Common myeloid progenitor, CD34-positive (primary cell): ENCODE measurements at regions not wholly inside any gene's neighbourhood (a gene's known extent, or its start where the extent isn't known, plus 50 kb on each side); places are given as distances from the start of the nearest gene placed in this dataset.

Experiments used
- CTCF ChIA-PET: fragments of 350-600 bp; sonication (Branson Sonifier 250); formaldehyde crosslinking; loops from one replicate; lab custom pipeline; 2021; ENCODE audit warnings: antibody characterized with exemption; lab: Charles Lee
- POLR2A ChIA-PET: fragments of 350-600 bp; sonication (Branson Sonifier 250); formaldehyde crosslinking; loops from one replicate; lab custom pipeline; 2021; ENCODE audit warnings: antibody characterized with exemption; lab: Charles Lee
- DNase-seq, 3 donors: peaks; one replicate each; pipeline versions ENCODE4 v3.0.0 to v3.0.0-alpha.2; 2013
- H3K27ac ChIP-seq, 2 experiments: 1 replicate in 1 of 2; 2 replicates in 1 of 2; pipeline ENCODE4 v1.7.0; 2013; ENCODE audit warnings: inconsistent platforms in 2 of 2, low read length in 2 of 2, mild to moderate bottlenecking in 2 of 2, low read depth in 1 of 2, moderate library complexity in 1 of 2; ENCODE audit not compliant: severe bottlenecking in 2 of 2, insufficient read depth in 1 of 2, poor library complexity in 1 of 2
- H3K27me3 ChIP-seq, 5 experiments: replicated peaks in 2 of 5; 1 replicate in 3 of 5; 2 replicates in 2 of 5; pipeline versions ENCODE4 v1.6.1 to v1.7.0; 2013; ENCODE audit warnings: low read length in 4 of 5, mild to moderate bottlenecking in 2 of 5, moderate library complexity in 2 of 5, inconsistent platforms in 1 of 5; ENCODE audit not compliant: insufficient read depth in 5 of 5, control insufficient read depth in 4 of 5
- H3K36me3 ChIP-seq, 4 experiments: 1 replicate in 2 of 4; 2 replicates in 2 of 4; pipeline versions ENCODE4 v1.6.1 to v1.7.0; 2013; ENCODE audit warnings: low read length in 3 of 4, control low read depth in 1 of 4, mild to moderate bottlenecking in 1 of 4; ENCODE audit not compliant: control insufficient read depth in 4 of 4, insufficient read depth in 4 of 4
- H3K4me1 ChIP-seq, 4 experiments: 1 replicate in 3 of 4; 2 replicates in 1 of 4; pipeline versions ENCODE4 v1.6.1 to v1.7.1; 2013; ENCODE audit warnings: low read length in 3 of 4, mild to moderate bottlenecking in 3 of 4, control low read depth in 1 of 4, inconsistent platforms in 1 of 4, moderate library complexity in 1 of 4; ENCODE audit not compliant: control insufficient read depth in 4 of 4, insufficient read depth in 4 of 4; ENCODE audit errors: control extremely low read depth in 1 of 4
- H3K4me3 ChIP-seq, 7 experiments: 1 replicate in 4 of 7; 2 replicates in 3 of 7; pipeline versions ENCODE4 v1.5.1 to v1.7.0; 2013; ENCODE audit warnings: mild to moderate bottlenecking in 7 of 7, low read length in 6 of 7, moderate library complexity in 6 of 7, inconsistent platforms in 2 of 7, low read depth in 2 of 7, control low read depth in 1 of 7; ENCODE audit not compliant: insufficient read depth in 4 of 7, control insufficient read depth in 1 of 7; ENCODE audit errors: extremely low read depth in 1 of 7
- H3K9me3 ChIP-seq, 5 experiments: 1 replicate in 4 of 5; 2 replicates in 1 of 5; pipeline versions ENCODE4 v1.6.1 to v1.7.1; 2013; ENCODE audit warnings: low read length in 4 of 5, mild to moderate bottlenecking in 2 of 5, inconsistent platforms in 1 of 5, low read depth in 1 of 5, moderate library complexity in 1 of 5; ENCODE audit not compliant: control insufficient read depth in 4 of 5, insufficient read depth in 2 of 5; ENCODE audit errors: control extremely low read depth in 1 of 5
- WGBS: methylation state at CpG from one replicate; pipeline ENCODE4 v1.1.5; 2013; ENCODE audit not compliant: insufficient coverage; 5-methylcytosine and 5-hydroxymethylcytosine counted together

- peaks cover 0 to 6% (median 3%) of the 10 kb centered on the region in 5 experiments for H3K27me3 ChIP-seq
- no peaks in the 10 kb centered on the region for H3K36me3 ChIP-seq
- no peaks in the 10 kb centered on the region for H3K9me3 ChIP-seq
- POLR2A ChIA-PET, result no interaction called here
- H3K27ac ChIP-seq, result no peak overlapping the region
- WGBS, result 84% methylated on average over 4 of the region's 6 CpGs
- DNase-seq, result no peak
- CTCF ChIA-PET, result no interaction called here
- H3K4me3 ChIP-seq, result no peak overlapping the region
- H3K4me1 ChIP-seq, result no peaks in the 10 kb centered on the region
Measured at GRCh38 chr6:122859676-122860075, 70.6 kb downstream of the SMPDL3A start.

GRCh38 chr6:122861594-122861993, 72.5 kb downstream of the SMPDL3A start:
- no peak overlapping the region for H3K27ac ChIP-seq
- H3K9me3 ChIP-seq, result no peaks in the 10 kb centered on the region
- no peaks in the 10 kb centered on the region for H3K4me1 ChIP-seq
- WGBS, result no CpG with 5 or more reads among the region's 1 CpG
- H3K4me3 ChIP-seq, result no peak overlapping the region
- ChIA-PET CTCF (no interaction called here), POLR2A (no interaction called here)
- H3K36me3 ChIP-seq, result no peaks in the 10 kb centered on the region
- DNase-seq, result no peak
- peaks cover 0 to 8% (median 3%) of the 10 kb centered on the region in 5 experiments for H3K27me3 ChIP-seq

- Histone ChIP-seq H3K27me3 (peaks cover 0 to 2% (median 0%) of the 10 kb centered on the region in 5 experiments), H3K9me3 (no peaks in the 10 kb centered on the region), H3K27ac (no peak overlapping the region), H3K4me1 (no peaks in the 10 kb centered on the region), H3K4me3 (no peak overlapping the region), H3K36me3 (no peaks in the 10 kb centered on the region)
- DNase-seq, result no peak
- CTCF ChIA-PET, result interaction anchor here (0.9 to 2.7 kb wide), 4 partner anchors 434 to 452 kb away, joined by 3 to 16 read pairs (median 10); no protein-coding TSS in a partner anchor
- POLR2A ChIA-PET, result no interaction called here
Measured at GRCh38 chr6:122868137-122868536, 79.1 kb downstream of the SMPDL3A start.

- H3K27me3 ChIP-seq, result peaks cover 0 to 2% (median 0%) of the 10 kb centered on the region in 5 experiments
- DNase-seq, result peak; percentile 42 to 75 (median 73)
- no peaks in the 10 kb centered on the region for H3K36me3 ChIP-seq
- no peak overlapping the region for H3K4me3 ChIP-seq
- H3K9me3 ChIP-seq, result no peaks in the 10 kb centered on the region
- no peaks in the 10 kb centered on the region for H3K4me1 ChIP-seq
- POLR2A ChIA-PET, result interaction anchor here (0.5 to 1.1 kb wide), 2 partner anchors 79 to 862 kb away, joined by 3 read pairs; no protein-coding TSS in a partner anchor
- CTCF ChIA-PET, result interaction anchor here (0.6 to 2.7 kb wide), 12 partner anchors 9 to 846 kb away, joined by 3 to 16 read pairs (median 4); no protein-coding TSS in a partner anchor
- H3K27ac ChIP-seq, result no peak overlapping the region
Measured at GRCh38 chr6:122869437-122870024, 80.5 kb downstream of the SMPDL3A start.

- H3K36me3 ChIP-seq, result no peaks in the 10 kb centered on the region
- 100% methylated on average over 1 of the region's 1 CpG for WGBS
- no peak overlapping the region for H3K27ac ChIP-seq
- no peaks in the 10 kb centered on the region for H3K27me3 ChIP-seq
- no peaks in the 10 kb centered on the region for H3K4me1 ChIP-seq
- DNase-seq, result no peak
- H3K4me3 ChIP-seq, result no peak overlapping the region
- CTCF ChIA-PET, result interaction anchor here (1.2 to 1.8 kb wide), 3 partner anchors 380 to 844 kb away, joined by 3 to 6 read pairs (median 3); no protein-coding TSS in a partner anchor
- POLR2A ChIA-PET, result no interaction called here
- H3K9me3 ChIP-seq, result no peaks in the 10 kb centered on the region
Measured at GRCh38 chr6:122871079-122871478, 82.0 kb downstream of the SMPDL3A start.

- no peak for DNase-seq
- Histone ChIP-seq H3K27ac (no peak overlapping the region), H3K27me3 (no peaks in the 10 kb centered on the region), H3K36me3 (no peaks in the 10 kb centered on the region), H3K4me1 (no peaks in the 10 kb centered on the region), H3K4me3 (no peak overlapping the region), H3K9me3 (no peaks in the 10 kb centered on the region)
- CTCF ChIA-PET, result interaction anchor here (0.9 to 1.8 kb wide), 2 partner anchors 843 to 844 kb away, joined by 3 read pairs; no protein-coding TSS in a partner anchor
- POLR2A ChIA-PET, result no interaction called here
- 90% methylated on average over 2 of the region's 4 CpGs for WGBS
Measured at GRCh38 chr6:122872311-122872710, 83.3 kb downstream of the SMPDL3A start.

GRCh38 chr6:122877302-122877701, 88.2 kb downstream of the SMPDL3A start:
- Histone ChIP-seq H3K27me3 (no peaks in the 10 kb centered on the region), H3K36me3 (no peaks in the 10 kb centered on the region), H3K27ac (no peak overlapping the region), H3K4me1 (peaks cover 0 to 6% (median 0%) of the 10 kb centered on the region in 4 experiments), H3K9me3 (no peaks in the 10 kb centered on the region), H3K4me3 (no peak overlapping the region)
- WGBS, result no CpG with 5 or more reads among the region's 3 CpGs
- ChIA-PET CTCF (no interaction called here), POLR2A (no interaction called here)
- no peak for DNase-seq
